GM21619 (cell line): ENCODE measurements at regions not wholly inside any gene's neighbourhood (a gene's known extent, or its start where the extent isn't known, plus 50 kb on each side); places are given as distances from the start of the nearest gene placed in this dataset.
"Not testable (repeated sequence)": the region's sequence is repeated elsewhere in the genome, so short reads cannot be mapped to it uniquely, and the experiment has no call there.

Experiments
- ATAC-seq: cut with Tn5 transposase; IDR thresholded peaks from one replicate; pipeline ENCODE4 v1.9.1; 2021; ENCODE audit not compliant: unreplicated experiment

- ATAC-seq: no peak
Observed at GRCh38 chr2:109718139-109718538, 76.0 kb upstream of the RGPD5 start.

GRCh38 chr2:109719871-109720270 lies 74.2 kb upstream of the RGPD5 start:
- no peak for ATAC-seq

GRCh38 chr2:109720380-109721106 lies 73.6 kb upstream of the RGPD5 start:
- no peak for ATAC-seq

DNA sequence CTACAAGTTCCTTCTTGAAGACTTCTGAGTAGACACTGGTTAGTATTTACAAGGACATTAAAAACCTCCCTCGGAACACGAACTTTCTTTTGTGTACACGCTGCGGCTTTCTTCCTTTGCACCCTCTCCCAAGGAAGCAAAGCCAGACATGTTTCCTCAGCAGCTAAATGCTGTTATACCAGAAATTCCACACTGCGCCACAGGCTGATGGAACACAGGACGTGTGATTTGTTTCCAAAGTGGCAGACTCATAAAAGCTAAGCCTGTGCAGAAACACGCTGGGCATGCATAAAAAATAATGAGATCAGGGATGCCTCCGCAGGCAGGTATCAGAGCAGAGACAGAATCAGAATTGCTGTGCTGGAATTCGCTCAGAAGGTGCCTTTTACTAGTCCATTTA lies 73.0 kb upstream of the RGPD5 start:
- no peak for ATAC-seq

DNA sequence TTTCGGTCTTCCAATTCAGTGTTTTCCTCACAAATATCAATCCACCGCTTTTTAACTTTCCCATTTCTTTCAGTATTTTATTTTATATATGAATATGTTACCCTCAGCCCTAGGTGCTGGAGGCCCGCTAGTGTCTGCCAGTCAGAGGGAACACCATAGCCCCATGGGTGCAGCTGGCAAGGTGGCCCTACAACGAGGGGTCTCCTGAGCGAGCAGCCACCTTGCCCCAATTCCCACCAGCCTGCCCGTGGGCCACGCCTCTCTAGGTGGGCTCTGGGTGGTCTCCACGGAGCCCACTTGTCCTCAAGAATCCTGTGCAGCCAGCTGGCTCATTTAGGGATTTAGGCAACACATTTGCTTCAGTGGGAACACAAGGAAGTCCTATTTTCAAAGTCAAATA lies 72.5 kb upstream of the RGPD5 start:
- no peak for ATAC-seq

- ATAC-seq: no peak
Observed at GRCh38 chr2:109722026-109722425, 72.1 kb upstream of the RGPD5 start.

GRCh38 chr2:109722640-109723039 lies 71.5 kb upstream of the RGPD5 start:
- ATAC-seq: not testable (repeated sequence)

DNA sequence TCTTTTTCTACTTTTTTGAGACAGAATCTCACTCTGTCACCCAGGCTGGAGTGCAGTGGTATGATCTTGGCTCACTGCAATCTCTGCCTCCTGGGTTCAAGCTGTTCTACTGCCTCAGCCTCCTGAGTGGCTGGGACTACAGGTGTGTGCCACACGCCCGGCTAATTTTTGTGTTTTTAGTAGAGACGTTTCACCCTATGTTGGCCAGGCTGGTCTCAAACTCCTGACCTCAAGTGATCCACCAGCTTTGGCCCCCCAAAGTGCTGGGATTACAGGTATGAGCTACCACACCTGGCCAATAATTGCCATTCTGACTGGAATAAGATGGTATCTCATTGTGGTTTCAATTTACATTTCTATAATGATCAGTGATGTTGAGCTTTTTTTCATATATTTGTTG lies 71.0 kb upstream of the RGPD5 start:
- not testable (repeated sequence) for ATAC-seq

DNA sequence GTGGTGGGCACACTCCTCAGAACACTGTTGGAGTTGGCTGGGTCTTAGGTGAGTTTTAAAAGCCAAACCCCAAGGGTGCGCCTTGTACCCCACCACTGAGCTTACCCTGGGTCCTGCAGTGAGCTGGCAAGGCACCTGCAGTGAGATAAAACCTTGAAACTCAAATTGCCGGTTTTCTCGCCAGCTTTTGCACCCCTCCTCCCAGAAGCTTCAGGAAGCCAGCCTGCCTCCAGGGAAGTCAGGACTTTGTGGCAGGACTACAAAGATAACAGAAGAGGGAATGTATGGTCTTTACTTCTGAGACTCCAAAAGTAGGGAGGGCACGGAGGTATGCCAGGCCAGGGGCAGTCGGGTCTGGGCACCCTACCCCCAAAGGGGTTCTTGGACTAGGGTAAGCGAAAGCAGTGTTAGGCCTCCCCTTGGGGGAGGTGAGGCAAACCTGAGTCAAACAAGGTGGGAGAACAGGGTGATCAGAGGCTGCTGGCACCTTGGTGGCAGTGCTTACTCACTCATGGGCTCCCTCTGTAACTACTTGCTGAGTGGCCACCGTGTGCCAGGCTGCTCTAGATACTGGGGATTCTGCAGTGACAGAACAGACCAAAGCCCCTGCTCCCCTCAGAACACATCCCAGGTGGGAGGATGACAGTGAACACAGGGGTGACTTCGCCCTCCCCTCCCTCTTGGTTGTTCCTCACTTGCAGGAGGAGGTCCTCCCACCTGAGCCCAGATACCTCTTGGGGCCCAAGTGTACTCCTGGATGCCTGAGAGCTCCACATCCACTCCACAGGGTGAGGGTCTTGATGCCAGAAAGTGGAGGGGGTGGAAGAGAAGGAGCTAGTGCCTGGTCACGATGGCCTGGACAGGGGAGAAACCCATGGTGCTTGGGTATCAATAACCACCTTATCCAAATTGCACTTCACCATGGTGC lies 69.3 kb upstream of the RGPD5 start:
- ATAC-seq: no peak

GRCh38 chr2:109726379-109727270 lies 67.5 kb upstream of the RGPD5 start:
- no peak for ATAC-seq

DNA sequence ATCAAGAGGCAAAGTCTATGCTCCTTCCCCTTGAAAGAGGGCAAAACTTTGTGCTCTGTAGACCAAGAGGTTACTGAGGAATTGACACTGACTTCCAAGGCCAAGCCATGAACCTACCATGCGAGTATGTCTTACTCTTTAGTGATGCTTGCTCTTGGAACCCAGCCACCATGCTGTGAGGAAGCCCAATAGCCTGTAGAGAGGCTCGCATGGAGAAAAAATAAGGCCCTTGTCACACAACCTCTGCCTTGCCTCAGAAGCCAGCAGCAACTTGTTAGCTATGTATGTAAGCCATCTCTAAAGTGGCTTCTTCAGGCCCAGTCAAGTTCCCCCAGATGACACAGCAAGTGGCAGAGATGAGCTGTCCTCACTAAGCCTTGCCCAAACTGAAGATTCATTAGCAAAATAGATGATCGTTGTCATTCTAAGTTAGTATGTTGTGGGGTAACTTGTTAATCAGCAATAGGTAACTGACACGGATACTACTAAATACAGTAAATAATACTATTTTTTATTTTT lies 66.1 kb upstream of the RGPD5 start:
- ATAC-seq: no peak

DNA sequence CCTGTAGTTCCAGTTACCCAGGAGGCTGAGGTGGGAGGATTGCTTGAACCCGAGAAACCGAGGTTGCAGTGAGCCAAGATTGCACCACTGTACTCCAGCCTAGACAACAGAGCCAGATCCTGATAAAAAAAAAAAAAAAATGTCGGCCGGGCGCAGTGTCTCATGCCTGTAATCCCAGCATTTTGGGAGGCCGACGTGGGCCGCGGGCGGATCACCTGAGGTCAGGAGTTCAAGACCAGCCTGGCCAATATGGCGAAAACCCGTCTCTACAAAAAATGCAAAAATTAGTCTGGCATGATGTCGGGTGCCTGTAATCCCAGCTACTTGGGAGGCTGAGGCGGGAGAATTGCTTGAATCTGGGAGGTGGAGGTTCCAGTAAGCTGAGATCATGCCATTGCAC lies 60.4 kb upstream of the RGPD5 start:
- ATAC-seq: not testable (repeated sequence)

GRCh38 chr2:109736177-109736827 lies 57.8 kb upstream of the RGPD5 start:
- no peak for ATAC-seq
